ENCODE measurements at regions not wholly inside any gene's neighbourhood (a gene's known extent, or its start where the extent isn't known, plus 50 kb on each side); places are given as distances from the start of the nearest gene placed in this dataset.
"Not testable (repeated sequence)": the region's sequence is repeated elsewhere in the genome, so short reads cannot be mapped to it uniquely, and the experiment has no call there.

GRCh38 chr9:6106711-6107339 lies 91.4 kb upstream of the RANBP6 start:
- intact Hi-C loops (cut with micrococcal nuclease): no loop called here
- DNase-seq: no peak
- ATAC-seq: peak; percentile 97

DNA sequence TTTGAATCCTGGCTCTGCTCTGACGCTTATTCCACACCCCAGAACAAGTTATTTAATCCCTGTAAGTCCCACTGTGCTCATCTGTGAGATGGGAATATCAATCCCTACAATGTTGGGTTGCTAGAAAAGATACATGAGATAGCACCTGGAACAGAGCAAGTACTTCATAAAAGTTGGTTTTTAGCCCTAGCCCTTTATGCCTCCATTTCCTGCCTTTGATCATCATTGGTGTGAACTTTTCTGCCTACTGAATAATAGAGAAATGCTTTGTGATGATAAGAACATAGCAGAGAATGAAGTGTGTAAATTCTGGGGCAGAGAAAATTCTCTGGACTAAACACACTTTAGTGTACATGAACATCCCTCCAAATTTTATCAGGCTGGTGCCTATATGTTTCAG lies 90.3 kb upstream of the RANBP6 start:
- DNase-seq (no peak), ATAC-seq (no peak)
- intact Hi-C loops (cut with micrococcal nuclease): no loop called here

DNA sequence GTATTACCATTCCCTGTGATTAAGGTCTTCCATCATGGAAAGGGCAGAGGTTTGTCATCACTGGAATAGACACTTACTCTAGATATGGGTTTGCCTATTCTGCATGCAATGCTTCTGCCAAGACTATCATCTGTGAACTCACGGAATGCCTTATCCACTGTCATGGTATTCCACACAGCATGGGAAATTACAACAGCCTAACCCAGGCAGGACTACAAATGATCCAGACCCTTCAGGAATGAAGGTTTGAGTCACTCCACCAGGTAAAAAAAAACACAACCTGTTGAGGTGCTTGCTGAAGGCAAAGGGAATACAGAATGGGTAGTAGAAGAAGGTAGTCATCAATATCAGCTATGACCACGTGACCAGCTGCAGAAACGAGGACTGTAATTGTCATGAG lies 89.0 kb upstream of the RANBP6 start:
- DNase-seq; intact Hi-C loops (cut with micrococcal nuclease); ATAC-seq: not testable (repeated sequence)

- intact Hi-C loops (cut with micrococcal nuclease); ATAC-seq; DNase-seq: not testable (repeated sequence)
These were observed 88.5 kb upstream of the RANBP6 start for GRCh38 chr9:6103911-6104310.

DNA sequence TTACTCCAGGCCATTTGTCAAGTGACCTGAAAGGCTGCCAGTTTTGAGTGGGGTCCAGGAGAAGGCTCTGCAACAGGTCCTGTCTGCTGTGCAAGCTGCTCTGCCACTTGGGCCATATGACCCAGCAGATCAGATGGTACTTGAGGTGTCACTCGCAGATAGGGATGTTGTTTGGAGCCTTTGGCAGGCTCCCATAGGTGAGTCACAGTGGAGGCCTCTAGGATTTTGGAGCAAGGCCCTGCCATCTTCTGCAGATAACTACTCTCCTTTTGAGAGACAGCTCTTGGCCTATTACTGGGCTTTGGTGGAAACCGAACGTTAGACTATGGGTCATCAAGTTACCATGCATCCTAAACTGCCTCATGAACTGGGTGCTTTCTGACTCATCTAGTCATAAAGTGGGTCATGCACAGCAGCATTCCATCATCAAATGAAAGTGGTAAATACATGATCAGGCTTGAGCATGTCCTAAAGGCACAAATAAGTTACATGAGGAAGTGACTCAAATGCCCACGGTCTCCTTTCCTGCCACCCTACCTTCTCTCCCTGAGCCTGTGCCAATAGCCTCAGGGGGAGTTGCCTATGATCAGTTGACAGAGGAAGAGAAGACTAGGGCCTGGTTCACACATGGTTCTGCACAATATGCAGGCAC lies 87.0 kb upstream of the RANBP6 start:
- ATAC-seq; DNase-seq; intact Hi-C loops (cut with micrococcal nuclease): not testable (repeated sequence)

GRCh38 chr9:6101725-6102124 lies 86.3 kb upstream of the RANBP6 start:
- intact Hi-C loops (cut with micrococcal nuclease); DNase-seq; ATAC-seq: not testable (repeated sequence)

DNA sequence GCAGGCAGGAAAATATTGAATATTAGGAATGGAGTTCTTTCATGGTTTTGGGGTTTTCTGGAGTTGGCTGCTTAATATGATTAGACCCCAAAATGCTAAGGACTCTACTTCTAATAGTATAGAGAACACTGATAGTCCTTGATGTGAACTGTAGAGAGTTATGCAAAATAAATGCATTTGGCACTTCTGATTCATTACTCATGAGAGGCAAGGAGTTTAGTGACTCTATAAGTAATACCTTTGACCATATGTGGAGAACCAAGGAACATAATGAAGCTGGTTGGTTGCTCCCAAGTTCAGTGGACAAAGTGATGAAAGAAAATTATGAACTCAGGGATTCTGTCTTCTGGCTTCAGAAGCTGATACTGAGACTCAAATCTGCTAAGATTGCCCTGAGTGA lies 83.9 kb upstream of the RANBP6 start:
- ATAC-seq; DNase-seq; intact Hi-C loops (cut with micrococcal nuclease): not testable (repeated sequence)

DNA sequence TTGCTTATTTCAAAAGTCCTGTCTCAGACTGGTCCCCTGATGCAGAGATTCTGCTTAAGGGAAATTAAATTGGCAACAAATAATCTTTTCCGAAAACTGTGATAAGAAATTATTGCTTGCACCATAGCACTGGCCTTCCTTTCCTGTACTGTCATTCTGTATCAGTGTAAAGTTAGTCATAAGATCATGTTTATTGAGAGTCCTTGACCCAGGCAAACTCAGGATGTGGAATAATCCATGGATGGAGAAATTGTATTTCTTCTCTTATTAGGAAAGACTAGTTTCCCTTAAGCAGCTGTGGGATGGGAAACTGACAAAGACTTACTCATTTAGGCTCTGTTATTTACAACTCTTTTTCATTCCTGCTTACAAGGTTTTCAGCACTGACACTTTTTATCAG lies 83.0 kb upstream of the RANBP6 start:
- DNase-seq (no peak), ATAC-seq (no peak)
- intact Hi-C loops (cut with micrococcal nuclease): no loop called here

GRCh38 chr9:6096821-6097220 lies 81.4 kb upstream of the RANBP6 start:
- no peak for DNase-seq
- intact Hi-C loops (cut with micrococcal nuclease): no loop called here
- ATAC-seq: no peak

- DNase-seq (no peak), ATAC-seq (peak; percentile 100)
- intact Hi-C loops (cut with micrococcal nuclease): no loop called here
These were observed 75.1 kb upstream of the RANBP6 start for GRCh38 chr9:6090277-6091210.

DNA sequence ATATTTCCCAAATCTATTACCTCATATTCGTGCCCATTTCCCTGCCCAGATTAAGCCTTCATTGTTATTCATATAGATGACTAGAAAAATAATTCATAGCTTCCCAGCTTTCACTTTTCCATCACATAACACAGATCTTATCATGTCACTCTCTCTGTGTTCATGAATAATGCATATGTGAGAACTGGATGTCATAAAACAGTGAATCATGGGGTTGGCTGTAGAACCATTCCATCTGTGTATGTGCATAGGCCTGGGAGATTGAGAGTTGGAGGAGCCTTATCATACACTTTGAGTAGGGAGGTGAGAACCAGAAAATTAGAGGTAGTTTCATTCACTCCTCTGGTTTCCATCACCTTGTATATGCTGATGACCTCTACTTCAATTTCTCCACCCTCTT lies 73.9 kb upstream of the RANBP6 start:
- DNase-seq (no peak), ATAC-seq (no peak)
- intact Hi-C loops (cut with micrococcal nuclease): no loop called here

- intact Hi-C loops (cut with micrococcal nuclease): no loop called here
- no peak for ATAC-seq
These were observed 70.7 kb upstream of the RANBP6 start for GRCh38 chr9:6086006-6086655.

GRCh38 chr9:6080154-6080716 lies 64.8 kb upstream of the RANBP6 start:
- ATAC-seq: peak; percentile 99

More at GRCh38 chr9:6086006-6086655, 70.7 kb upstream of the RANBP6 start:
- no peak for DNase-seq

DNA sequence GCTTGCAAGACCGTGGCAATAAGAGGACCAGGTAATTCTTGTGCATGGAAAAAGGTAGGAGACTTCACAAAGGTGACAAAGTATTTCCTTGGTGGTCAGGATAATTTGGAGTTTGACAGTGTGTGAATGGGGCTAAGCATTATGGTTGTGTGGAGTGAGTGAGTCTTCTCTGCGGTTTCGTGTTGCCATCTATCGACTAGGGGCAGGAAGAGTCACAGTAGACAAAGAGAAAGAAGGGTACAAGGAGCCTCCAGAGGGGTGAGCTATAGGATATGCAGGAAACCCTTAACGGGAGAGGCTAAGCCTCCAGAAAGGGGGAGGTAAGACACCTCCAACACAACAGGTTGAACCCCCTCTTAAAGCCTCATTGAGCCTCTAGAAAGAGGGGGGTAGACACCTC lies 64.0 kb upstream of the RANBP6 start:
- DNase-seq: no peak
- intact Hi-C loops (cut with micrococcal nuclease): no loop called here
- ATAC-seq: no peak

More at GRCh38 chr9:6080154-6080716, 64.8 kb upstream of the RANBP6 start:
- intact Hi-C loops (cut with micrococcal nuclease): no loop called here
- DNase-seq: peak; percentile 87

DNA sequence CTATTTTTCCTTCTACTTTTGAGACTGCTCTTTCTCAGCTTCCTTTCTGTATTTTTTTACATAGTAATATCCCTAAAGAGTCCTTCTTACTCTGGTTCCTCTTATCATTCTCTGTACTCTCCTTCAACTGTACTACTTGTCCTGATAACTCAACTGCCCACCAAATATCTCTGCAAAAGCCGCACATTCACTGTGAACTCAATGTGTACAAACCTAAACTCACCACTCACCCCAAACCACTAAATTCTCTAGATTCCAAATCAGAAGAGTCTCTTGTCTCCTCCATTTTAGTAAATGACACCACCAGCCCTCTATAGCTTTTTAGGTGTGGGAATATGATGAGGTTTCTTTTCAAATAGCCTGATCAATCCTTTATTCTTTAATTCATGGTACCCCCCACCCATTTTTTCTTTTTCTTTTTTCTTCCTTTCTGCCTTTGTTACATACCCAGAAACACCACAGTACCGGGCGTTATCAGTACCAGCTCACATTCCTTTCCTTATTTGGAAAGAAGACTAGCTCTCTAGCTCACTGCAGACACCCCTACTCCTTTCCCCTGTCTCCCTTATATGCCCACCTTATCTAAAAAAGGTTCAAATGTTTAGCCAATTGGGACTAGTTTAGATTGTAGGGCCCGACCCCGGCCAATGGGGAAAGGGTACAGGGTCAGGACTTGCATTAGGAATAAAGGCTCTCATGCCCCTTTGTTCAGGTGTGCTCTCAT lies 63.1 kb upstream of the RANBP6 start:
- no peak for DNase-seq
- intact Hi-C loops (cut with micrococcal nuclease): no loop called here

GRCh38 chr9:6076851-6077250 lies 61.4 kb upstream of the RANBP6 start:
- intact Hi-C loops (cut with micrococcal nuclease): no loop called here
- no peak for DNase-seq
- ATAC-seq: no peak

More for the DNA sequence above, 63.1 kb upstream of the RANBP6 start:
- no peak for ATAC-seq

- ATAC-seq (no peak), DNase-seq (no peak)
- intact Hi-C loops (cut with micrococcal nuclease): no loop called here
These were observed 58.3 kb upstream of the RANBP6 start for GRCh38 chr9:6073731-6074130.

DNA sequence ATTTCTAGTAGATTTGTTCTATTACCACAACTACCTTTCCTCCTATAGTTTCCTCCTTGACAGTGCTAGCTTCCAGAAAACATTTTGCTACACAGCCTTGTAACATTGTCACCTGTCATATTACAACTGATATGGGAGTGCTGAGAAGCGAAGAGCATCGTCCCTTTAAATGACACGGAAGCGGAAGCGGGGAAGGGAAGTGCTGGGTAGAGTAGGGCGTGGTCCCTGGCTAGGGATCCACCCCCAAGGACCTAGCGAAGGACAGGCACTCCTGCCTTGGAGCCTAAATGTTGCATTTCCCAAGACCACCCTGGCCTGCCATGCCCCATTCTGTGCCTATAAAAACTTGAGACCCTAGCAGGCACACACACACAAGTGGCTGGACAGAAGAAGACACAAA lies 57.4 kb upstream of the RANBP6 start:
- no peak for ATAC-seq
- intact Hi-C loops (cut with micrococcal nuclease): no loop called here

More for the DNA sequence above, 57.4 kb upstream of the RANBP6 start:
- no peak for DNase-seq
